CMK (cell line): ENCODE measurements at regions not wholly inside any gene's neighbourhood (a gene's known extent, or its start where the extent isn't known, plus 50 kb on each side); places are given as distances from the start of the nearest gene placed in this dataset.

Source experiments
- DNase-seq: peaks from one replicate; pipeline ENCODE4 v3.0.0-alpha.2; 2010; ENCODE audit warnings: low read depth

GRCh38 chr3:188940573-188940932 is 231.2 kb upstream of the TPRG1 start:
- no peak for DNase-seq

- no peak for DNase-seq
Observed at GRCh38 chr3:188941103-188941502, 230.7 kb upstream of the TPRG1 start.

- no peak for DNase-seq
Observed at GRCh38 chr3:188942191-188942590, 229.6 kb upstream of the TPRG1 start.

GRCh38 chr3:188943591-188943990 is 228.2 kb upstream of the TPRG1 start:
- no peak for DNase-seq

- DNase-seq, result no peak
Observed at GRCh38 chr3:188944108-188944507, 227.7 kb upstream of the TPRG1 start.

- DNase-seq, result no peak
Observed at GRCh38 chr3:188946351-188947240, 225.2 kb upstream of the TPRG1 start.

- no peak for DNase-seq
Observed at GRCh38 chr3:188947401-188948280, 224.1 kb upstream of the TPRG1 start.

- no peak for DNase-seq
Observed at GRCh38 chr3:188948281-188948996, 223.3 kb upstream of the TPRG1 start.

GRCh38 chr3:188948997-188949389 is 222.8 kb upstream of the TPRG1 start:
- no peak for DNase-seq

- DNase-seq, result no peak
Observed at GRCh38 chr3:188949456-188949855, 222.3 kb upstream of the TPRG1 start.

- no peak for DNase-seq
Observed at GRCh38 chr3:188949996-188950395, 221.8 kb upstream of the TPRG1 start.

- DNase-seq, result no peak
Observed at GRCh38 chr3:188950832-188951489, 220.8 kb upstream of the TPRG1 start.

- DNase-seq, result no peak
Observed at GRCh38 chr3:188951734-188952133, 220.0 kb upstream of the TPRG1 start.

- peak; percentile 33 for DNase-seq
Observed at GRCh38 chr3:188954590-188955208, 217.1 kb upstream of the TPRG1 start.

- DNase-seq, result no peak
Observed at GRCh38 chr3:188955919-188956318, 215.9 kb upstream of the TPRG1 start.

- DNase-seq, result peak; percentile 9
Observed at GRCh38 chr3:188956839-188957489, 214.8 kb upstream of the TPRG1 start.

- DNase-seq, result no peak
Observed at GRCh38 chr3:188959013-188959412, 212.8 kb upstream of the TPRG1 start.

GRCh38 chr3:188962253-188963247 is 209.2 kb upstream of the TPRG1 start:
- DNase-seq, result no peak

GRCh38 chr3:188964957-188965356 is 206.8 kb upstream of the TPRG1 start:
- DNase-seq, result no peak

GRCh38 chr3:188972310-188972709 is 199.5 kb upstream of the TPRG1 start:
- DNase-seq, result no peak
